Common myeloid progenitor, CD34-positive (primary cell): ENCODE measurements at regions not wholly inside any gene's neighbourhood (a gene's known extent, or its start where the extent isn't known, plus 50 kb on each side); places are given as distances from the start of the nearest gene placed in this dataset.
A peak's percentile ranks its signal among the peaks of the same experiment; 100 is the strongest.

Source experiments
- CTCF ChIA-PET: fragments of 350-600 bp; sonication (Branson Sonifier 250); formaldehyde crosslinking; loops from one replicate; lab custom pipeline; 2021; ENCODE audit warnings: antibody characterized with exemption; lab: Charles Lee
- POLR2A ChIA-PET: fragments of 350-600 bp; sonication (Branson Sonifier 250); formaldehyde crosslinking; loops from one replicate; lab custom pipeline; 2021; ENCODE audit warnings: antibody characterized with exemption; lab: Charles Lee
- DNase-seq, 3 donors: peaks; one replicate each; pipeline versions ENCODE4 v3.0.0 to v3.0.0-alpha.2; 2013
- H3K27ac ChIP-seq, 2 experiments: 1 replicate in 1 of 2; 2 replicates in 1 of 2; pipeline ENCODE4 v1.7.0; 2013; ENCODE audit warnings: inconsistent platforms in 2 of 2, low read length in 2 of 2, mild to moderate bottlenecking in 2 of 2, low read depth in 1 of 2, moderate library complexity in 1 of 2; ENCODE audit not compliant: severe bottlenecking in 2 of 2, insufficient read depth in 1 of 2, poor library complexity in 1 of 2
- H3K27me3 ChIP-seq, 5 experiments: replicated peaks in 2 of 5; 1 replicate in 3 of 5; 2 replicates in 2 of 5; pipeline versions ENCODE4 v1.6.1 to v1.7.0; 2013; ENCODE audit warnings: low read length in 4 of 5, mild to moderate bottlenecking in 2 of 5, moderate library complexity in 2 of 5, inconsistent platforms in 1 of 5; ENCODE audit not compliant: insufficient read depth in 5 of 5, control insufficient read depth in 4 of 5
- H3K36me3 ChIP-seq, 4 experiments: 1 replicate in 2 of 4; 2 replicates in 2 of 4; pipeline versions ENCODE4 v1.6.1 to v1.7.0; 2013; ENCODE audit warnings: low read length in 3 of 4, control low read depth in 1 of 4, mild to moderate bottlenecking in 1 of 4; ENCODE audit not compliant: control insufficient read depth in 4 of 4, insufficient read depth in 4 of 4
- H3K4me1 ChIP-seq, 4 experiments: 1 replicate in 3 of 4; 2 replicates in 1 of 4; pipeline versions ENCODE4 v1.6.1 to v1.7.1; 2013; ENCODE audit warnings: low read length in 3 of 4, mild to moderate bottlenecking in 3 of 4, control low read depth in 1 of 4, inconsistent platforms in 1 of 4, moderate library complexity in 1 of 4; ENCODE audit not compliant: control insufficient read depth in 4 of 4, insufficient read depth in 4 of 4; ENCODE audit errors: control extremely low read depth in 1 of 4
- H3K4me3 ChIP-seq, 7 experiments: 1 replicate in 4 of 7; 2 replicates in 3 of 7; pipeline versions ENCODE4 v1.5.1 to v1.7.0; 2013; ENCODE audit warnings: mild to moderate bottlenecking in 7 of 7, low read length in 6 of 7, moderate library complexity in 6 of 7, inconsistent platforms in 2 of 7, low read depth in 2 of 7, control low read depth in 1 of 7; ENCODE audit not compliant: insufficient read depth in 4 of 7, control insufficient read depth in 1 of 7; ENCODE audit errors: extremely low read depth in 1 of 7
- H3K9me3 ChIP-seq, 5 experiments: 1 replicate in 4 of 5; 2 replicates in 1 of 5; pipeline versions ENCODE4 v1.6.1 to v1.7.1; 2013; ENCODE audit warnings: low read length in 4 of 5, mild to moderate bottlenecking in 2 of 5, inconsistent platforms in 1 of 5, low read depth in 1 of 5, moderate library complexity in 1 of 5; ENCODE audit not compliant: control insufficient read depth in 4 of 5, insufficient read depth in 2 of 5; ENCODE audit errors: control extremely low read depth in 1 of 5
- WGBS: methylation state at CpG from one replicate; pipeline ENCODE4 v1.1.5; 2013; ENCODE audit not compliant: insufficient coverage; 5-methylcytosine and 5-hydroxymethylcytosine counted together

GRCh38 chr20:47952023-47952564 lies 166.8 kb upstream of the SULF2 start:
- 86% methylated on average over 4 of the region's 9 CpGs for WGBS
- ChIA-PET POLR2A (no interaction called here), CTCF (interaction anchor here (0.8 kb wide), 1 partner anchor 11 kb away, joined by 3 read pairs; no protein-coding TSS in a partner anchor)
- Histone ChIP-seq H3K36me3 (no peaks in the 10 kb centered on the region), H3K9me3 (no peaks in the 10 kb centered on the region), H3K4me1 (no peaks in the 10 kb centered on the region), H3K27ac (no peak overlapping the region), H3K27me3 (peaks cover 0 to 16% (median 2%) of the 10 kb centered on the region in 5 experiments), H3K4me3 (no peak overlapping the region)
- DNase-seq: no peak

- CTCF ChIA-PET: interaction anchor here (0.8 kb wide), 1 partner anchor 12 kb away, joined by 3 read pairs; no protein-coding TSS in a partner anchor
- WGBS: 59% methylated on average over 4 of the region's 4 CpGs
- H3K27ac ChIP-seq: no peak overlapping the region
These were observed 166.3 kb upstream of the SULF2 start for GRCh38 chr20:47951521-47951971.

GRCh38 chr20:47950913-47951283 lies 165.6 kb upstream of the SULF2 start:
- POLR2A ChIA-PET: no interaction called here
- no peaks in the 10 kb centered on the region for H3K9me3 ChIP-seq
- 99% methylated on average over 24 of the region's 24 CpGs for WGBS
- H3K4me3 ChIP-seq: no peak overlapping the region
- H3K4me1 ChIP-seq: no peaks in the 10 kb centered on the region
- H3K27ac ChIP-seq: no peak overlapping the region
- CTCF ChIA-PET: no interaction called here
- peaks cover 0 to 10% (median 2%) of the 10 kb centered on the region in 5 experiments for H3K27me3 ChIP-seq
- DNase-seq: no peak
- no peaks in the 10 kb centered on the region for H3K36me3 ChIP-seq

More at GRCh38 chr20:47951521-47951971, 166.3 kb upstream of the SULF2 start:
- Histone ChIP-seq H3K36me3 (no peaks in the 10 kb centered on the region), H3K27me3 (peaks cover 0 to 16% (median 2%) of the 10 kb centered on the region in 5 experiments), H3K4me1 (no peaks in the 10 kb centered on the region), H3K9me3 (no peaks in the 10 kb centered on the region), H3K4me3 (no peak overlapping the region)
- POLR2A ChIA-PET: no interaction called here
- DNase-seq: no peak

GRCh38 chr20:47950124-47950912 lies 165.0 kb upstream of the SULF2 start:
- H3K4me1 ChIP-seq: no peaks in the 10 kb centered on the region
- CTCF ChIA-PET: no interaction called here
- no peaks in the 10 kb centered on the region for H3K36me3 ChIP-seq
- peaks cover 0 to 9% (median 2%) of the 10 kb centered on the region in 5 experiments for H3K27me3 ChIP-seq
- POLR2A ChIA-PET: no interaction called here
- no peak overlapping the region for H3K4me3 ChIP-seq
- DNase-seq: peak in 2 of 3 donors; percentile 6 to 7
- H3K27ac ChIP-seq: no peak overlapping the region
- WGBS: 97% methylated on average over 7 of the region's 11 CpGs
- no peaks in the 10 kb centered on the region for H3K9me3 ChIP-seq

GRCh38 chr20:47949230-47949629 lies 163.9 kb upstream of the SULF2 start:
- Histone ChIP-seq H3K9me3 (no peaks in the 10 kb centered on the region), H3K4me3 (no peak overlapping the region), H3K36me3 (no peaks in the 10 kb centered on the region), H3K27me3 (peaks cover 0 to 5% (median 0%) of the 10 kb centered on the region in 5 experiments), H3K27ac (no peak overlapping the region), H3K4me1 (no peaks in the 10 kb centered on the region)
- ChIA-PET CTCF (no interaction called here), POLR2A (no interaction called here)
- WGBS: 88% methylated on average over 5 of the region's 6 CpGs
- DNase-seq: no peak

- Histone ChIP-seq H3K9me3 (no peaks in the 10 kb centered on the region), H3K27ac (no peak overlapping the region), H3K36me3 (no peaks in the 10 kb centered on the region), H3K27me3 (peaks cover 0 to 3% (median 0%) of the 10 kb centered on the region in 5 experiments), H3K4me3 (no peak overlapping the region), H3K4me1 (no peaks in the 10 kb centered on the region)
- WGBS: 100% methylated on average over 4 of the region's 6 CpGs
- ChIA-PET CTCF (no interaction called here), POLR2A (no interaction called here)
- no peak for DNase-seq
These were observed 159.4 kb upstream of the SULF2 start for GRCh38 chr20:47944682-47945081.

- no peaks in the 10 kb centered on the region for H3K36me3 ChIP-seq
- CTCF ChIA-PET: interaction anchor here (1.0 kb wide), 1 partner anchor 47 kb away, joined by 3 read pairs; no protein-coding TSS in a partner anchor
- 100% methylated on average over 1 of the region's 2 CpGs for WGBS
- no peaks in the 10 kb centered on the region for H3K4me1 ChIP-seq
- POLR2A ChIA-PET: no interaction called here
- H3K4me3 ChIP-seq: no peak overlapping the region
- DNase-seq: no peak
- peaks cover 0 to 2% (median 0%) of the 10 kb centered on the region in 5 experiments for H3K9me3 ChIP-seq
- H3K27me3 ChIP-seq: peaks cover 0 to 9% (median 0%) of the 10 kb centered on the region in 5 experiments
- no peak overlapping the region for H3K27ac ChIP-seq
These were observed 156.6 kb upstream of the SULF2 start for GRCh38 chr20:47941869-47942268.
